HG02870 (cell line): ENCODE measurements at regions not wholly inside any gene's neighbourhood (a gene's known extent, or its start where the extent isn't known, plus 50 kb on each side); places are given as distances from the start of the nearest gene placed in this dataset.
"Not testable (repeated sequence)": the region's sequence is repeated elsewhere in the genome, so short reads cannot be mapped to it uniquely, and the experiment has no call there.

Source experiments
- ATAC-seq: cut with Tn5 transposase; IDR thresholded peaks from one replicate; pipeline ENCODE4 v1.9.1; 2021; ENCODE audit warnings: mild to moderate bottlenecking, moderate library complexity; ENCODE audit not compliant: unreplicated experiment

DNA sequence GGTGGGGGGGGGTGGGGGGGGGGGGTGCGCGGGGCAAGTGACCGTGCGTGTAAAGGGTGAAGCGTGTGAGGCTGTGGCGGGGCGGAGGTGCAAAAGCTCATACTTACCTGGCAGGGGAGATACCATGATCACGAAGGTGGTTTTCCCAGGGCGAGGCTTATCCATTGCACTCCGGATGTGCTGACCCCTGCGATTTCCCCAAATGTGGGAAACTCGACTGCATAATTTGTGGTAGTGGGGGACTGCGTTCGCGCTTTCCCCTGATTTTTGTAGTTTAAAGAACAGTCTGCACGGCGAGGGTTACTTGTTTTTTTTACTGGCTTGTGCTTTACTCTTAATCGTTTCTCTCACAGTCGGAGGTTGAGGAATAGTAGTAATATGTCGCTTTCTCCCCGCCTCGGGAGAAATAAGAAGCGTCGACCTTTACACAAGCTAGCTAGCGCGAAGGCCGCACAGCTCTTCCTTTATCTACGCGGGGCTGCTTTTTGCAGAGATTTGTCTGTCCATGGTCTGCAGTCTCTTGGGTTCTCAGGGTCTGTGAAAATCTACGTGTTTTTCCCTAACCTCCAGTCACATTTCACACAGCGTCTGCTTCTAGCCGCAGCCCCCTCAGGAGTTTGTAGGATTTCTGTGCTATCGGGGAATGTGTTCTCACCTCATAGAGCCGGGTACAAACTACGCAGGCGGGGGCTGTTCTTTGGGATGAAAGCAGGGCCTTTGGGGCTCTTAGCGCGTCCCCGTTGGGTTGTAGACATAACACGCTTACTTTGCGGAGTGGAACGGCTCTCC lies 148.1 kb upstream of the NOTCH2NLA start:
- peak; percentile 91 for ATAC-seq

GRCh38 chr1:146376309-146376707 lies 147.5 kb upstream of the NOTCH2NLA start:
- ATAC-seq = peak; percentile 48

DNA sequence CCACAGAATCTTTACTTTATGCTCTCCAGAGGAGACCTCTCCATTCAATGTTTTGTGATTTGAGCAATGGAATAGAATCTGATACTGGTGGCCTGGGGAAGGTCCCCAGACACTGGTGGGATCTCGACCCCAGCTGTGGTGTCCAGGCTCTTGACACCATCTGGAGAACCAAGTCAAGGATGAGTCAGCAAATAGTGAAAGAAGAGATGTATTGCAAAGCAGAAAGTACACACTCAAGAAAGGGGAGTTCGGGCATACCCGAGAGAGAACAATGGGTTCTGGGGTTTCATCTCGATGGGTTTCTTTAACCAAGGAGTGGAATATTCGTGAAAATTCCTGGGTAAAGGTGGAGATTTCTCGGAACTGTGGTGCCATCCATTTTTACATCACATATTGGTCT lies 146.3 kb upstream of the NOTCH2NLA start:
- not testable (repeated sequence) for ATAC-seq

DNA sequence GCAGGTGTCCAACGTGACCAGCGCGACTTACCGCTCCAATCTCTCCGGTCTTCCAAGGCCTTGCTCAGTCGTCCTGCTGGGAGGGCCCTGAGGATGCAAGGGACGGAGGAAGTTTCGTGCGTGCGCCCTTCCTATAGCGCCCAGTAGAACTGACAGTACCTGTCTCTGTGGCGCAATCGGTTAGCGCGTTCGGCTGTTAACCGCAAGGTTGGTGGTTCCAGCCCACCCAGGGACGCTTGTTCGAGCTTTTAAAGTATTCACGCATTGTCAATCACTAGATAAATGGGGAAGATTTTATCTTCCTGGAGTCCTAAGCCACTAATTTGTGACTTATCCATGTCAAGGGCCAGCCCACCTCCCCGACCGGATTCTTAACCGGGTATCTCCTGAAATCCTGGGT lies 141.1 kb upstream of the NOTCH2NLA start:
- not testable (repeated sequence) for ATAC-seq

- not testable (repeated sequence) for ATAC-seq
Measured at GRCh38 chr1:146355373-146355772, 126.6 kb upstream of the NOTCH2NLA start.

DNA sequence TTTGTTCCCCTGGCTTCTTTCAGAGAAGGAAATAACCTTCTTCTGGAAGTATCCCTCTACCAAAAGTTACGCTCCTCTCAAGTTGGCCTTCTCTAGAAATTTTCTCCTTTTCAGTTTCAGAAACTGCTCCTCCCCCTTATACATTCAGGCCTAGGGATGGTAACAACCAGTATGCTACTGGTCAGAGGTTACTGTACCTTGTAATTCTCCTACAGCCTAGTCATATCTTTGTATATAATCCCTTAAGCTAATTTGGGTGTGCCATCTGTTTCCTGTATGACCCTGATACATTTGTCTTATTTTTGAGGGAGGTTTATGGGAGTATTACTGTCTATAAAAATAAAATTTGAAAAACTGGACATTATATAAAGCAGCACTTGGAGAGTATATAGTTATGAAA lies 98.0 kb upstream of the NOTCH2NLA start:
- not testable (repeated sequence) for ATAC-seq

DNA sequence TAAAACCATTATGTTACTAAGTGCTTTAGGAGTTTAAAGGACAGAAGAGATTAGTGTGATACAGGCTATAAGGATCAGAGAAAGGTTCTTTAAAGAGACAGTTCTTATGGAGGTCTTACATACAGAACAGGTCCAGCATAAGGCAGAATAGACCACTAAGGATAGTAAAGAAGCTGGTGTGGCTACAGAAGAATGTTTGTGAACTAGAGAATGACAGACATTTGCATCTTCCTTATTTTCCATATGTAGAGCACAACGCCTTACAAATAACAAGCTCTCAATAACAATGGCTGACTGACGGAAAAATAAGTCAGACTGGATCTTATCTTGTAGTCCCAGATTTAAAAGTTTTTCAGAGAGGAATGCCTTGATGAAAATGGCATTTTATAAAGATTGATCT lies 95.6 kb upstream of the NOTCH2NLA start:
- ATAC-seq = not testable (repeated sequence)

- not testable (repeated sequence) for ATAC-seq
Measured at GRCh38 chr1:146323302-146323701, 94.5 kb upstream of the NOTCH2NLA start.

DNA sequence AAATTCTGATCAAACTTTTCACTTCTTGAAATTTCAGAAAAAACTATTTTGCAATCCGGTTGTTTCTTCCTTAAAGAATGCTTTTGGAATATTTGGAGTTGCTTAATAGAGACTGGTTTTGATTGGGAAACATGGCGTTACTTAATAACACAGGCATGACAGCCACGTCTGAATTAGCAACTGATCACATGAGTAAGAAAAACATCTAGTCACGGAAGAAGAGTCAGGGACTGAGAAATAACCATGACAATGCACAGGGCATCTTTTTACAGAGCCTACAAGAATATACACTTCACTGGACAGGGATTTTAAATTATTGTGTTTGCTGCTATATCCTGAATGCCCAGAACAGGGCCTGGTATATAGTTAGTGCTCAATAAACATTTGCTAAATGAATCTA lies 94.1 kb upstream of the NOTCH2NLA start:
- ATAC-seq = not testable (repeated sequence)

DNA sequence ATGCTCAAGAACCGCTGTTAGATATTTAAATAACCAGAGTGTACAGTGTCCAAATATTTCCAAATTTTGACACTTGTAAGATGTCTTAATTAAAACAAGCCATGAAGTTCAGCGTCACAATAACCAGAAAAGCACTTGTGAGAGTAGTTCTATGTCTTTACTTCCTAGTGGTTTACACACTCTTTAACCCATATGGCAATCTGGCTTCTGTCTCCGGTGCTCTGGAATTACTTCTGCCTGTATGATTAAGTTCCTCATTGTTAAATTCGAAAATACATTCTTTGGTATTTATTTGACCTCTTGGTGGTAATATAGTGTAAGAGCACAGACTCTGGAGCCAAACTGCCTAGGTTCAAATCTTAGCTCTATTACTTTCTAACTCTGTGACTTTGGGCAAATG lies 89.9 kb upstream of the NOTCH2NLA start:
- ATAC-seq = not testable (repeated sequence)

GRCh38 chr1:146317785-146318184 lies 89.0 kb upstream of the NOTCH2NLA start:
- not testable (repeated sequence) for ATAC-seq

- not testable (repeated sequence) for ATAC-seq
Measured at GRCh38 chr1:146314449-146315246, 85.8 kb upstream of the NOTCH2NLA start.

DNA sequence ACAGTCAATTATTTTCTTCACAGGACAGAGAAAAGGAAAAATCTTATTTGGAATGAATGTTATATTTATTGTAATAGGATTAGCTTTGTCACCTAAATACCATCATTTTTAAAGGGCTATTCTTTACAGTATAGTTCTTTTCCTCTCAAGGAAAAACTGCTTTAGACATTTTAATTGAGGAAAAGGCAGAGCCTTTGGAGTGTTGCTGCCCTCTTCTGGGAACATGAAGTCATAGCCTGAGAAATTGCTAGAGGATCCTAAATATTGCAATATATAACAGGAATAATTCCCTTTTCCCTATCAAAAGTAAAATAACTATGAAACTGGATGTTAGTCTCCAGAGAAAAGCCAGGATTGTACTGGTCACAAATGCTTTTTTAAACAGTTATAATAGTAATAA lies 81.8 kb upstream of the NOTCH2NLA start:
- ATAC-seq = not testable (repeated sequence)

GRCh38 chr1:146309427-146309826 lies 80.6 kb upstream of the NOTCH2NLA start:
- not testable (repeated sequence) for ATAC-seq

DNA sequence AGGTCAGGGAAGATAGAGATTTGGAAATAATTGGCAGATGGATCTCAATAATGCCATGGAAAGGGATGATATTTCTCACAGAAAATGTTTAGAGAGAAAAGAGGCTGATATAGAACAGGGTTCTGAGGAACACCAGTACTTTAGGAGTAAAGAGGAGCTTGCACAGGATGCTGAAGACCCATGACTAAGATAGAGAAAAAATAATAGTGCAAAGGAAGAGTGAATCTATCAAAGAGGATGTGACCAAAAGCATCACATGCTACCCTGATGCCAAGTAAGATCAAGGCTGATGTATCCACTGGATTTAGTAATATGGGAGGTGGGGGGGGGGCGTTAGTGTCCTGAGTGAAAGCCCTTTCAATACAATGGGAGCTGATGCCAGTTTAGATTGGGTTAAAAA lies 80.1 kb upstream of the NOTCH2NLA start:
- ATAC-seq = not testable (repeated sequence)

- not testable (repeated sequence) for ATAC-seq
Measured at GRCh38 chr1:146308152-146308551, 79.3 kb upstream of the NOTCH2NLA start.

DNA sequence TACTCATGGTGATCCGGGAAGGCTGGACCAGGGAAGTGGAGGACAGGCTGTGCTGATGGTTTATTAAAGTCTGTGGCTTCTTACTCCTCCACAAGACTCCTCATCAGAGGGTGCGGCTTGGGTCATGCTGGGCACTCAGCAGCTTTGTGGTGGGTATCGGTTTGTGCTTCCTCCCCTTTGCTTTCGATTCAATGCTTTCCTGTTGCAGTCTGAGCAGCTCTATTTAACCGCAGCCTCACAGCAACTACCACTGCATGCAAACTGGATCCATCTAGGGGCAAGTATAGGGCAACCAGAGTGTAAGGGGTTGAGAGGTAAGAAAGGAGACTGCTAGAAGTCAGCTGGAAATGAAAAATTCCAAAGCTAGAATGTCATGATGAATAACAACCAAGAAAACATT lies 78.8 kb upstream of the NOTCH2NLA start:
- peak; percentile 91 for ATAC-seq

GRCh38 chr1:146306651-146307050 lies 77.8 kb upstream of the NOTCH2NLA start:
- ATAC-seq = not testable (repeated sequence)

DNA sequence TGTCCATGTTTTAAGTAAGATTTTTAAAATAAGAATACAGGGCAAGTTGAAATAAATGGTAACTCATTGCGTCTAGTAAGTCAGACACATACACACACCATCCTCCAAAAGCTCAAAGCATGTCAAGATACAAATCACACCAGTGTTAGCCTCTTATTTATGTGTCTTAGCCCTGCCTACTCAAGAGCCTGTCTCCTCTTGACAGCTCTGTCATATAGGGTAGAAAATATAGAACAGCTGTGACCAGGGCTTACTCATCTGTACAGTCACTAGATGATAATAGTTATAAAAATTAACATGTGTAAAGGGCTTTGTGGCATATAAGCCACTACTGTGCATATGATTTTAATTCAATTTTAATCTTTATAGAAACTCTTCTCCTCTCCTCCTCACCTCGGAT lies 76.6 kb upstream of the NOTCH2NLA start:
- ATAC-seq = not testable (repeated sequence)

DNA sequence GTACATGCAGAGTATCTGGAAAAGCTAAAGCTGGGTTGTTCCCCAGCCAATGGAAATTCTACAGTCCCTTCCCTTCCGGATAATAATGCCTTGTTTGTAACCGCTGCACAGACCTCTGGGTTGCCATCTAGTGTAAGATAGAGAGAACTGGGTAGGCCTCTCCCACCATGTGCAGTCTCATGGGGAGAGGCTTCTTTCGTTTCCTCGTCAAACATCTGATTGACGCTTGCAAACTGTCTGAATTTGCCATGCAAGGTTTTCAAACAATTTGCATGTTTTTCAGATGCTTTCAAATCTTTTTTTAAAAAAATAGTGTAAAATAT lies 69.7 kb upstream of the NOTCH2NLA start:
- peak; percentile 87 for ATAC-seq

- ATAC-seq = peak; percentile 42
Measured at GRCh38 chr1:146297781-146298574, 69.2 kb upstream of the NOTCH2NLA start.
